DND-41 (cell line): ENCODE measurements at regions not wholly inside any gene's neighbourhood (a gene's known extent, or its start where the extent isn't known, plus 50 kb on each side); places are given as distances from the start of the nearest gene placed in this dataset.

Source experiments
- ATAC-seq: fragments of 200-7000 bp; cut with Tn5 transposase; 3 replicates; pipeline ENCODE4 v1.9.1; 2021; ENCODE audit warnings: low read depth; ENCODE audit not compliant: insufficient read depth
- DNase-seq: peaks from one replicate; pipeline ENCODE4 v3.0.0-alpha.2; 2020
- H2AFZ ChIP-seq: 2 replicates; pipeline ENCODE4 v1.6.0; 2012; ENCODE audit warnings: low read depth, low read length
- H3K27ac ChIP-seq: 2 replicates; pipeline ENCODE4 v1.5.1; 2012; ENCODE audit warnings: low read length, inconsistent platforms
- H3K27me3 ChIP-seq: fragments of 200-600 bp; sonication (generic); 2 replicates; pipeline ENCODE4 v1.6.0; 2012; ENCODE audit warnings: low read length, mild to moderate bottlenecking, inconsistent platforms; ENCODE audit not compliant: insufficient read depth, poor library complexity
- H3K36me3 ChIP-seq: 2 replicates; pipeline ENCODE4 v1.5.1; 2012; ENCODE audit warnings: low read length, inconsistent platforms; ENCODE audit not compliant: insufficient read depth
- H3K4me1 ChIP-seq: 2 replicates; pipeline ENCODE4 v1.5.1; 2012; ENCODE audit warnings: mild to moderate bottlenecking, low read length; ENCODE audit not compliant: insufficient read depth
- H3K4me2 ChIP-seq: 2 replicates; pipeline ENCODE4 v1.6.0; 2012; ENCODE audit warnings: mild to moderate bottlenecking, moderate library complexity, low read length, inconsistent platforms; ENCODE audit not compliant: insufficient read depth
- H3K4me3 ChIP-seq, 2 experiments: fragments of 200-600 bp in 1 of 2; shearing (Covaris generic) in 1 of 2; 2 replicates each; pipeline ENCODE4 v1.5.1; 2012 to 2016; ENCODE audit warnings: inconsistent platforms in 2 of 2, low read length in 2 of 2, mild to moderate bottlenecking in 2 of 2, low read depth in 1 of 2, moderate library complexity in 1 of 2
- H3K79me2 ChIP-seq: 2 replicates; pipeline ENCODE4 v1.6.0; 2012; ENCODE audit warnings: low read length, inconsistent platforms; ENCODE audit not compliant: insufficient read depth
- H3K9ac ChIP-seq: 2 replicates; pipeline ENCODE4 v1.6.0; 2012; ENCODE audit warnings: low read depth, mild to moderate bottlenecking, inconsistent platforms, low read length, moderate library complexity
- H3K9me3 ChIP-seq: 2 replicates; pipeline ENCODE4 v1.5.1; 2012; ENCODE audit warnings: low read length, moderate library complexity, mild to moderate bottlenecking, inconsistent platforms; ENCODE audit not compliant: insufficient read depth, severe bottlenecking
- H4K20me1 ChIP-seq: 2 replicates; pipeline ENCODE4 v1.6.0; 2012; ENCODE audit warnings: low read length; ENCODE audit not compliant: insufficient read depth
- EZH2 ChIP-seq: IDR thresholded peaks from 3 replicates; pipeline ENCODE4 v1.6.1; 2012; ENCODE audit warnings: borderline replicate concordance, low read depth, mild to moderate bottlenecking, moderate library complexity, low read length, inconsistent platforms; ENCODE audit not compliant: severe bottlenecking
- TF ChIP-seq, protein P1 (sequence below): IDR thresholded peaks from 2 replicates; pipeline ENCODE4 v1.5.1; 2012; ENCODE audit warnings: borderline replicate concordance, low read length, moderate library complexity, mild to moderate bottlenecking; ENCODE audit not compliant: poor library complexity, severe bottlenecking; ENCODE audit errors: extremely low read depth

DNA sequence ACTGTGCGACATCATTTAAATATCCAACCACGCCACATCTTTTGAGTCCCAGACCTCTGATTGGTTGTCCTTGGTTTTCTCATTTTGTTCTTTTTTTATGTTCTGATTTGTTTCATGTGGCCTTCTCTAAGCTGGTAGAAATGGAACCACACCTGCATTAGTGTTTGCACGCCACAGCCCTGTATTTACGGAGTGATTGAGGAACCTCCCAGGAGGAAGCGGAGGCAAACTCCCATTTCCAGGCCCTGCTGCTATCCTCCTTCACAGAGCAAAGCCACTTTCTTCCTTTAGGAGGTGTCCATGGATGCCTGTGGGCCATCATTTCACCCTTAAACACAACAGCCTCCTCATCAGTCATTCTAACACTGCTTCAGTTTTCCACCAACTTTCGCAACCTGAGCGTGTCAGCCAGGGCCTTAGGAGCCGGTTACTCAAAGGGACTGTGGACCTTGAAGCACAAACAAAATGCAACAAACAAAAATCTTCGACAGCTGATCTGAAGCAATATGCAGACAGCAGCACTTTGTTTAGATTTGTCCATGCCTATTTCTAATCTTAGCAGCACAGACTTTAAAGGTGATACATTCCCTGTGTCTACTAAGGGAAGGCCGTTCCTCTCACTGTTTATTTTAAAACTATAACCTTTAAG is 1258.1 kb upstream of the TMEM132C start:
- Histone ChIP-seq H3K9me3 (no peaks in the 10 kb centered on the region), H3K4me2 (no peak overlapping the region), H3K4me1 (no peaks in the 10 kb centered on the region), H3K36me3 (no peaks in the 10 kb centered on the region), H2AFZ (no peak overlapping the region), H3K27ac (no peak overlapping the region), H3K27me3 (no peaks in the 10 kb centered on the region), H3K4me3 (no peak overlapping the region), H4K20me1 (no peaks in the 10 kb centered on the region), H3K9ac (no peak overlapping the region), H3K79me2 (no peaks in the 10 kb centered on the region)
- TF ChIP-seq, protein P1, sequence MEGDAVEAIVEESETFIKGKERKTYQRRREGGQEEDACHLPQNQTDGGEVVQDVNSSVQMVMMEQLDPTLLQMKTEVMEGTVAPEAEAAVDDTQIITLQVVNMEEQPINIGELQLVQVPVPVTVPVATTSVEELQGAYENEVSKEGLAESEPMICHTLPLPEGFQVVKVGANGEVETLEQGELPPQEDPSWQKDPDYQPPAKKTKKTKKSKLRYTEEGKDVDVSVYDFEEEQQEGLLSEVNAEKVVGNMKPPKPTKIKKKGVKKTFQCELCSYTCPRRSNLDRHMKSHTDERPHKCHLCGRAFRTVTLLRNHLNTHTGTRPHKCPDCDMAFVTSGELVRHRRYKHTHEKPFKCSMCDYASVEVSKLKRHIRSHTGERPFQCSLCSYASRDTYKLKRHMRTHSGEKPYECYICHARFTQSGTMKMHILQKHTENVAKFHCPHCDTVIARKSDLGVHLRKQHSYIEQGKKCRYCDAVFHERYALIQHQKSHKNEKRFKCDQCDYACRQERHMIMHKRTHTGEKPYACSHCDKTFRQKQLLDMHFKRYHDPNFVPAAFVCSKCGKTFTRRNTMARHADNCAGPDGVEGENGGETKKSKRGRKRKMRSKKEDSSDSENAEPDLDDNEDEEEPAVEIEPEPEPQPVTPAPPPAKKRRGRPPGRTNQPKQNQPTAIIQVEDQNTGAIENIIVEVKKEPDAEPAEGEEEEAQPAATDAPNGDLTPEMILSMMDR: no peak
- no peak for TF ChIP-seq EZH2
- DNase-seq: no peak
- ATAC-seq: no peak

DNA sequence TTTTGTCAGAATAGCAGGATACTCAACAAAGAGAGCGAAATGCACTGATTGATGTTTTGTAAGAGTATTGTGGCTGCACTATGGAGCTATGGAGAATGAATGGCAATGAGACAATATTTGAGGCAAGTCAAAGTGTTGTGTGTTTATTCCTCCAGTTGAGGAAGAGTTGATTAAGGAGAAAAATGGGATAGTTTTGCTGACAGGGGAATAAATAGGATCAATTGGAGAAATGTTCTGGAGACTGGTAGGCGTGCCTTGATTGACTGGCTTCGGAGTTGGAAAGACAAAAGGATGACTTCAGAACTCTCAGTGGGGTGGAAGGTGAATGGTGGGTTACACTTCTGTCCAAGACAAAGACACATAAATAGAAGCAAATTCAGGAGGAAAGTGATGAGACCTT is 1254.9 kb upstream of the TMEM132C start:
- no peak overlapping the region for H2AFZ ChIP-seq
- TF ChIP-seq, protein P1: no peak
- no peak for TF ChIP-seq EZH2
- no peaks in the 10 kb centered on the region for H3K36me3 ChIP-seq
- no peak overlapping the region for H3K4me3 ChIP-seq
- H3K27me3 ChIP-seq: no peaks in the 10 kb centered on the region
- H3K4me1 ChIP-seq: no peaks in the 10 kb centered on the region
- H3K9ac ChIP-seq: no peak overlapping the region
- no peak for ATAC-seq
- no peak overlapping the region for H3K27ac ChIP-seq
- no peaks in the 10 kb centered on the region for H4K20me1 ChIP-seq
- no peaks in the 10 kb centered on the region for H3K9me3 ChIP-seq
- no peak overlapping the region for H3K4me2 ChIP-seq
- no peak for DNase-seq
- no peaks in the 10 kb centered on the region for H3K79me2 ChIP-seq

DNA sequence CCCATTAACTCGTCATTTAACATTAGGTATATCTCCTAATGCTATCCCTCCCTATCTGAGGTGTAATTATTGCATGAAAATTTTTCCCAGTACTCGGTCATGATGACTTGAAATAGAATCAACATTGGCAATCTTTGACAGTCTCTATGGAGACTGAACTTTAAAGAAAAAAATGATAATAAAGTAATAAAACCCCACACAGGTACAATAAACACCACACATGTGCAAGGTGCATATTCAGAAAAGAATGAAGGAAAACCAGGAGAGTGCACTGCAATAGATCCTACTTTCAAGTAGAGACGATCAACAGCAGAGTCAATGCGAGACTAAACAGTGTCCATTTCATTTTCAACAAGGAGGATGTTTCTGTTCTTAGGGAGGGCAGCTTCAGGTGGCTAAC is 1253.8 kb upstream of the TMEM132C start:
- ATAC-seq (no peak), DNase-seq (no peak)
- H3K27ac ChIP-seq: no peak overlapping the region
- H3K79me2 ChIP-seq: no peaks in the 10 kb centered on the region
- no peaks in the 10 kb centered on the region for H3K4me1 ChIP-seq
- H3K9me3 ChIP-seq: no peaks in the 10 kb centered on the region
- no peak overlapping the region for H3K4me2 ChIP-seq
- H3K4me3 ChIP-seq: no peak overlapping the region
- no peak overlapping the region for H3K9ac ChIP-seq
- H3K36me3 ChIP-seq: no peaks in the 10 kb centered on the region
- no peaks in the 10 kb centered on the region for H3K27me3 ChIP-seq
- TF ChIP-seq, protein P1: no peak
- no peak for TF ChIP-seq EZH2
- no peaks in the 10 kb centered on the region for H4K20me1 ChIP-seq
- no peak overlapping the region for H2AFZ ChIP-seq

DNA sequence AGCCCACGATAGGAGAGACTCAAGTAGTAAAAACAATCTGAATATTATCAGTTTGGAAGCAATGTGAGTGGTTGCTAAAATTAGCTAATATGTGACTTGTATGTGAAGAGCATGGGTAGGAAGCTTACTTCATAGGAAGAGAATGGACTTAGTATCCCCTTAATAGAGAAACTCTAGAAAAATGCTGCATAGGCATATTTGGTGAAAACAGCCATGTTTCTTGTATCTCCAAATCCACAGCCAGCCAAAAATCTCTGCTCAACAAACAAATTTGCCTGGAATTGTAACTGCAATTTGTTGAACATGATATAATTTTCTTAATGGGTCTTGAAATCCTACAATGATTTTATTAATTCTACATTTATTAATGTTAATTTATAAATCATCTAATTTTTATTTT is 1252.9 kb upstream of the TMEM132C start:
- Histone ChIP-seq H3K36me3 (no peaks in the 10 kb centered on the region), H2AFZ (no peak overlapping the region), H3K4me2 (no peak overlapping the region), H4K20me1 (no peaks in the 10 kb centered on the region), H3K27me3 (no peaks in the 10 kb centered on the region), H3K9ac (no peak overlapping the region), H3K79me2 (no peaks in the 10 kb centered on the region), H3K9me3 (no peaks in the 10 kb centered on the region), H3K27ac (no peak overlapping the region), H3K4me3 (no peak overlapping the region), H3K4me1 (no peaks in the 10 kb centered on the region)
- ATAC-seq (no peak), DNase-seq (no peak)
- no peak for TF ChIP-seq EZH2
- TF ChIP-seq, protein P1: no peak
